Activated T-cell treated with anti-CD3 and anti-CD28 coated beads, Interleukin-2, amount 50 U/mL, for 72 hours (primary cell): ENCODE measurements at regions not wholly inside any gene's neighbourhood (a gene's known extent, or its start where the extent isn't known, plus 50 kb on each side); places are given as distances from the start of the nearest gene placed in this dataset.
"Not testable (repeated sequence)": the region's sequence is repeated elsewhere in the genome, so short reads cannot be mapped to it uniquely, and the experiment has no call there.

Experiments
- ATAC-seq, 2 donors: fragments of 150-1000 bp; cut with Tn5 transposase; replicated peaks in 1 of 2; 2 replicates each; pipeline ENCODE4 v1.10.0; 2021; ENCODE audit warnings: moderate library complexity in 2 of 2, mild to moderate bottlenecking in 1 of 2
- DNase-seq, 2 donors: peaks; one replicate each; pipeline ENCODE4 v3.0.0; 2021 to 2022; ENCODE audit warnings: mixed read lengths in 1 of 2
- H3K27ac Mint-ChIP-seq: one replicate; pipeline ENCODE4 v1.8.0; 2022; ENCODE audit warnings: mild to moderate bottlenecking, moderate library complexity, mixed read lengths
- H3K27me3 Mint-ChIP-seq: one replicate; pipeline ENCODE4 v1.8.0; 2022; ENCODE audit warnings: low read depth, mixed read lengths
- H3K36me3 Mint-ChIP-seq, 2 donors: one replicate each; pipeline ENCODE4 v1.8.0; 2022; ENCODE audit warnings: mixed read lengths in 2 of 2, mild to moderate bottlenecking in 1 of 2; ENCODE audit not compliant: insufficient read depth in 2 of 2
- H3K4me1 Mint-ChIP-seq: one replicate; pipeline ENCODE4 v1.8.0; 2022; ENCODE audit warnings: low read depth, mixed read lengths
- H3K4me3 Mint-ChIP-seq, 2 donors: one replicate each; pipeline ENCODE4 v1.8.0; 2022; ENCODE audit warnings: mild to moderate bottlenecking in 2 of 2, mixed read lengths in 2 of 2, moderate library complexity in 2 of 2
- H3K9me3 Mint-ChIP-seq, 2 donors: one replicate each; pipeline ENCODE4 v1.8.0; 2022; ENCODE audit warnings: mixed read lengths in 2 of 2

GRCh38 chr7:9029681-9030530, 596.5 kb downstream of the NXPH1 start:
- H3K4me1 Mint-ChIP-seq = no peaks in the 10 kb centered on the region
- no peak overlapping the region for H3K27ac Mint-ChIP-seq
- DNase-seq (no peak), ATAC-seq (no peak)
- H3K4me3 Mint-ChIP-seq = no peak overlapping the region
- H3K27me3 Mint-ChIP-seq = no peaks in the 10 kb centered on the region
- no peaks in the 10 kb centered on the region for H3K36me3 Mint-ChIP-seq
- H3K9me3 Mint-ChIP-seq = peaks cover 5 to 9% of the 10 kb centered on the region in 2 donors

- Mint-ChIP-seq H3K36me3 (no peaks in the 10 kb centered on the region), H3K27ac (no peak overlapping the region), H3K27me3 (no peaks in the 10 kb centered on the region), H3K4me3 (no peak overlapping the region), H3K9me3 (peaks cover 5 to 9% of the 10 kb centered on the region in 2 donors), H3K4me1 (no peaks in the 10 kb centered on the region)
- ATAC-seq (no peak), DNase-seq (no peak)
Measured at GRCh38 chr7:9030976-9031375, 597.6 kb downstream of the NXPH1 start.

- ATAC-seq (no peak), DNase-seq (no peak)
- Mint-ChIP-seq H3K4me1 (no peaks in the 10 kb centered on the region), H3K27ac (no peak overlapping the region), H3K9me3 (peaks cover 5 to 9% of the 10 kb centered on the region in 2 donors), H3K36me3 (no peaks in the 10 kb centered on the region), H3K4me3 (no peak overlapping the region), H3K27me3 (no peaks in the 10 kb centered on the region)
Measured at GRCh38 chr7:9031386-9031785, 598.0 kb downstream of the NXPH1 start.

GRCh38 chr7:9036080-9036479, 602.7 kb downstream of the NXPH1 start:
- Mint-ChIP-seq H3K9me3 (no peaks in the 10 kb centered on the region), H3K4me3 (no peak overlapping the region), H3K4me1 (no peaks in the 10 kb centered on the region), H3K27ac (no peak overlapping the region), H3K27me3 (no peaks in the 10 kb centered on the region), H3K36me3 (no peaks in the 10 kb centered on the region)
- DNase-seq (no peak), ATAC-seq (no peak)

GRCh38 chr7:9071160-9071762, 637.9 kb downstream of the NXPH1 start:
- no peaks in the 10 kb centered on the region for H3K4me1 Mint-ChIP-seq
- DNase-seq = no peak
- no peak overlapping the region for H3K4me3 Mint-ChIP-seq
- no peak for ATAC-seq
- H3K36me3 Mint-ChIP-seq = no peaks in the 10 kb centered on the region
- H3K27ac Mint-ChIP-seq = no peak overlapping the region
- H3K9me3 Mint-ChIP-seq = peaks cover 4 to 10% of the 10 kb centered on the region in 2 donors
- H3K27me3 Mint-ChIP-seq = no peaks in the 10 kb centered on the region

- H3K4me3 Mint-ChIP-seq, DNase-seq, H3K9me3 Mint-ChIP-seq, H3K36me3 Mint-ChIP-seq, H3K27me3 Mint-ChIP-seq, H3K27ac Mint-ChIP-seq, ATAC-seq, H3K4me1 Mint-ChIP-seq: not testable (repeated sequence)
Measured at GRCh38 chr7:9075774-9076173, 642.4 kb downstream of the NXPH1 start.

GRCh38 chr7:9082203-9082602, 648.8 kb downstream of the NXPH1 start:
- Mint-ChIP-seq H3K4me3 (no peak overlapping the region), H3K9me3 (no peaks in the 10 kb centered on the region), H3K27me3 (no peaks in the 10 kb centered on the region), H3K36me3 (no peaks in the 10 kb centered on the region), H3K4me1 (no peaks in the 10 kb centered on the region), H3K27ac (no peak overlapping the region)
- ATAC-seq (no peak), DNase-seq (no peak)

GRCh38 chr7:9083837-9084236, 650.4 kb downstream of the NXPH1 start:
- H3K9me3 Mint-ChIP-seq = no peaks in the 10 kb centered on the region
- H3K36me3 Mint-ChIP-seq = no peaks in the 10 kb centered on the region
- no peaks in the 10 kb centered on the region for H3K4me1 Mint-ChIP-seq

GRCh38 chr7:9091282-9091681, 657.9 kb downstream of the NXPH1 start:
- H3K27ac Mint-ChIP-seq = no peak overlapping the region
- peaks cover 5 to 6% of the 10 kb centered on the region in 2 donors for H3K9me3 Mint-ChIP-seq
- no peaks in the 10 kb centered on the region for H3K36me3 Mint-ChIP-seq
- ATAC-seq = no peak
- H3K27me3 Mint-ChIP-seq = no peaks in the 10 kb centered on the region
- no peak for DNase-seq
- no peak overlapping the region for H3K4me3 Mint-ChIP-seq
- H3K4me1 Mint-ChIP-seq = no peaks in the 10 kb centered on the region

More at GRCh38 chr7:9083837-9084236, 650.4 kb downstream of the NXPH1 start:
- DNase-seq (no peak), ATAC-seq (no peak)
- Mint-ChIP-seq H3K27me3 (no peaks in the 10 kb centered on the region), H3K27ac (no peak overlapping the region), H3K4me3 (no peak overlapping the region)

GRCh38 chr7:9097565-9098060, 664.2 kb downstream of the NXPH1 start:
- ATAC-seq = no peak
- no peaks in the 10 kb centered on the region for H3K36me3 Mint-ChIP-seq

GRCh38 chr7:9100289-9100688, 666.9 kb downstream of the NXPH1 start:
- H3K4me1 Mint-ChIP-seq = no peaks in the 10 kb centered on the region
- ATAC-seq = no peak
- H3K9me3 Mint-ChIP-seq = peaks cover 5 to 6% of the 10 kb centered on the region in 2 donors
- no peak for DNase-seq
- H3K36me3 Mint-ChIP-seq = no peaks in the 10 kb centered on the region
- no peak overlapping the region for H3K27ac Mint-ChIP-seq
- no peak overlapping the region for H3K4me3 Mint-ChIP-seq
- H3K27me3 Mint-ChIP-seq = no peaks in the 10 kb centered on the region

More at GRCh38 chr7:9097565-9098060, 664.2 kb downstream of the NXPH1 start:
- H3K9me3 Mint-ChIP-seq = peaks cover 6 to 7% of the 10 kb centered on the region in 2 donors
- no peaks in the 10 kb centered on the region for H3K27me3 Mint-ChIP-seq
- H3K4me3 Mint-ChIP-seq = no peak overlapping the region
- no peak overlapping the region for H3K27ac Mint-ChIP-seq
- H3K4me1 Mint-ChIP-seq = no peaks in the 10 kb centered on the region
- no peak for DNase-seq

- Mint-ChIP-seq H3K4me1 (no peaks in the 10 kb centered on the region), H3K9me3 (peaks cover 0 to 2% of the 10 kb centered on the region in 2 donors), H3K27ac (no peak overlapping the region), H3K4me3 (no peak overlapping the region), H3K27me3 (no peaks in the 10 kb centered on the region), H3K36me3 (no peaks in the 10 kb centered on the region)
- ATAC-seq (no peak), DNase-seq (no peak)
Measured at GRCh38 chr7:9102846-9103245, 669.4 kb downstream of the NXPH1 start.

GRCh38 chr7:9106747-9107146, 673.3 kb downstream of the NXPH1 start:
- H3K4me3 Mint-ChIP-seq = no peak overlapping the region

More at GRCh38 chr7:9106747-9107146, 673.3 kb downstream of the NXPH1 start:
- no peak for ATAC-seq
- Mint-ChIP-seq H3K27ac (no peak overlapping the region), H3K36me3 (peaks cover 3 to 4% of the 10 kb centered on the region in 2 donors), H3K27me3 (no peaks in the 10 kb centered on the region), H3K9me3 (peaks cover 6 to 9% of the 10 kb centered on the region in 2 donors), H3K4me1 (no peaks in the 10 kb centered on the region)
- no peak for DNase-seq
